ENCODE measurements at regions not wholly inside any gene's neighbourhood (a gene's known extent, or its start where the extent isn't known, plus 50 kb on each side); places are given as distances from the start of the nearest gene placed in this dataset.

- no peak for FAIRE-seq
- no peak for TF ChIP-seq CTCF (IDR thresholded peaks at IDR 0.05; ENCODE audit: insufficient read depth, missing control alignments)
Observed at GRCh38 chr2:136188086-136188485, 70.1 kb upstream of the CXCR4 start.

DNA sequence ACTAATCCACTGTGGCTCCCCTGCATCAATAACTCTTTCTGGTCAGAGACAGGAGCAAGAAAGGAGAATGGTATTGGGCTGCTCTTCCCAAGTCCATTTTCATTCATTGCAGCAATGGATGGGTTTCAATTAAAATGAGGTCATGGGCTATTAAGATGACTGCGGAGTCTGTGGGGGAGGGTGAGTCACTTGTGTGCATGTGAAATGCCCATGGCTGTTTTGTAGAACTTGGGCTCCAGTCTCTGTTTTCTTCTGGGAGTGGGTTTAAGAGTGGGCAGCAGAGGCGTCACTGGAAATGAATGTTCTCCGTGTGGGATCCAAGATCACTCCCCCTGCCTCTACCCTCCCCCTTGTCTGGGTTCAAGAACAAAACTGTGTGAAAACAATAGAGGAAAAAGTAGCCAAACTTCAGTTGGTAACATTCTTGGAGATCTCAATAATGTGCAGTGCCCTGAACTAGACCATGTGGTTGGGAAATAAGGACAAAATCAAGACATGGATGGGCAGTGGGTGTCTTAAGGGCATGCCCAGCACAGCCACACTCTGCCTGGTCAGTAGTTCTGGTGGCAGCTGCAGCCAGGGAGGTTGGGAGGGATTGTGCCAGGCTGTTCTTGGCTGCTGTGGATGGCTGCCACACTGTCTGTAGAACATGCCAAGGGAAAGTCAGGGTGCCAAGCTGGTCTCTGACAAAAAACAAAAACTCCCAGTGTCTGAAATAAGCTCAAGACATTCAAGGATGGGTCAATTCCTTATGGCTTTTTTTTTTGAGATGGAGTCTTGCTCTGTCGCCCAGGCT, 68.2 kb upstream of the CXCR4 start:
- no peak for FAIRE-seq
- no peak for TF ChIP-seq CTCF (IDR thresholded peaks at IDR 0.05; ENCODE audit: insufficient read depth, missing control alignments)
- no peak for DNase-seq (ENCODE audit: insufficient read length, low spot score)

More at GRCh38 chr2:136188086-136188485, 70.1 kb upstream of the CXCR4 start:
- no peak for DNase-seq (ENCODE audit: insufficient read length, low spot score)

GRCh38 chr2:136183097-136183496, 65.1 kb upstream of the CXCR4 start:
- DNase-seq (ENCODE audit: insufficient read length, low spot score): no peak
- no peak for FAIRE-seq
- no peak for TF ChIP-seq CTCF (IDR thresholded peaks at IDR 0.05; ENCODE audit: insufficient read depth, missing control alignments)

DNA sequence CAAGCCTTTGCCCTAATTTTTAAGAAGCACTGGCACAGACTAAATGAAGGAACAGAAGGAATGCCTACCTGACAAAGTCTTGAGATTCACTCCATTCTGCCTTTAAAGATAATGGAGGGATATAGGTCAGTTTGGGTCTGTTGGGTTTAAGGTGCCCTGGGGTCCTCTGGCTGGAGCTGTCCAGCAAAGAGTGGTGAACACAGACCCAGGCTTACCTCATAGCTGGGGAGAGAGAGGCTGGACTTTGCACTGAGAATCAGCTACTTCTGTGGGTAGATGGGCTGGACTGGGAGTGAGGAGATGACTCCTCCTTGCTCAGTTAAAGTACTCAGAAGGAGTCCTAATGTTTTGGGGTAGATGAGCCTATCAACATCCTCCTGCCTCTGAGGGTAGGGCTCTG, 64.4 kb upstream of the CXCR4 start:
- FAIRE-seq (no peak), DNase-seq (ENCODE audit: insufficient read length, low spot score) (no peak)
- no peak for TF ChIP-seq CTCF (IDR thresholded peaks at IDR 0.05; ENCODE audit: insufficient read depth, missing control alignments)

DNA sequence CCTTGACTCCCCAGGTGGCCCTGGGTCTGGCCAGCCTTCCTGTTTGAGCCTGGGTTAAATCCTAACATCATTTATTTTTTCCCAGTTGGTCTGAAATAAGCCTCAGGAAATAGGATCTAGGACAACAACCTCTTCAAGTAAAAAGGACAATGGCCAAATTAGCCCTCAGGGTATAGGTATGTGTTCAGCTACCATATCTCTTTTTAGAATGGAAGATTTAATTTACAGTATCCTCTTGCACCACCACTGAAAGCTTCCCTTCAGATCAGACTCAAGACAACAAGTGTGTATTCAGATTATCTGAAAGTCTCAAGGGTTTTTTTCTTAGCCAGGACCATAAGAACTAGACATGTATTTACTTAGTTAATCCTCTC, 61.6 kb upstream of the CXCR4 start:
- DNase-seq (ENCODE audit: insufficient read length, low spot score) (no peak), FAIRE-seq (no peak)
- TF ChIP-seq CTCF (IDR thresholded peaks at IDR 0.05; ENCODE audit: insufficient read depth, missing control alignments): no peak

GRCh38 chr2:136178941-136179601, 61.1 kb upstream of the CXCR4 start:
- no peak for TF ChIP-seq CTCF (IDR thresholded peaks at IDR 0.05; ENCODE audit: insufficient read depth, missing control alignments)
- no peak for FAIRE-seq

DNA sequence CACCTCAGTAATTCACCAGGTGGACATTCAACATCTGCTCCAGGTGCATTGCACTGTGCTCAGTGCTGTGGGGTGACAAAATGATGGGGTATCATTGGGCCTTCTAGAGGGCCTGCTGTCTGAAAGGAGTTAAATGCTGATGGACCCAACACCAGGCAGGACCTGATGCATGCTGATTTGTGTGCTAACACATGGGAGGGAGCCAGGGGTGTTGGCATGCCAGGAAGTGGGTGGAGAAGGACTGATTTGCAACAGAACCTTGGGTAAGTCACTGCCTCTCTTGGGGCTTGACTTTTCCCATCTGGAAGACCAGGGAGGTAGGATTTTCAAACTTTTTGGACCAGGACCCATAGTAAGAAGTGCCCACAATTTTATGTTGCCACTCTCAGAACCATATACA, 57.9 kb upstream of the CXCR4 start:
- TF ChIP-seq CTCF (IDR thresholded peaks at IDR 0.05; ENCODE audit: insufficient read depth, missing control alignments): no peak
- no peak for FAIRE-seq
- DNase-seq (ENCODE audit: insufficient read length, low spot score): no peak

More at GRCh38 chr2:136178941-136179601, 61.1 kb upstream of the CXCR4 start:
- DNase-seq (ENCODE audit: insufficient read length, low spot score): no peak
